ENCODE measurements at regions not wholly inside any gene's neighbourhood (a gene's known extent, or its start where the extent isn't known, plus 50 kb on each side); places are given as distances from the start of the nearest gene placed in this dataset.

- Histone ChIP-seq H3K4me1 (no peaks in the 10 kb centered on the region), H3K4me3 (no peak overlapping the region), H3K27me3 (no peaks in the 10 kb centered on the region), H3K27ac (no peak overlapping the region), H3K36me3 (no peaks in the 10 kb centered on the region), H3K9me3 (no peaks in the 10 kb centered on the region)
- TF ChIP-seq, protein P1, sequence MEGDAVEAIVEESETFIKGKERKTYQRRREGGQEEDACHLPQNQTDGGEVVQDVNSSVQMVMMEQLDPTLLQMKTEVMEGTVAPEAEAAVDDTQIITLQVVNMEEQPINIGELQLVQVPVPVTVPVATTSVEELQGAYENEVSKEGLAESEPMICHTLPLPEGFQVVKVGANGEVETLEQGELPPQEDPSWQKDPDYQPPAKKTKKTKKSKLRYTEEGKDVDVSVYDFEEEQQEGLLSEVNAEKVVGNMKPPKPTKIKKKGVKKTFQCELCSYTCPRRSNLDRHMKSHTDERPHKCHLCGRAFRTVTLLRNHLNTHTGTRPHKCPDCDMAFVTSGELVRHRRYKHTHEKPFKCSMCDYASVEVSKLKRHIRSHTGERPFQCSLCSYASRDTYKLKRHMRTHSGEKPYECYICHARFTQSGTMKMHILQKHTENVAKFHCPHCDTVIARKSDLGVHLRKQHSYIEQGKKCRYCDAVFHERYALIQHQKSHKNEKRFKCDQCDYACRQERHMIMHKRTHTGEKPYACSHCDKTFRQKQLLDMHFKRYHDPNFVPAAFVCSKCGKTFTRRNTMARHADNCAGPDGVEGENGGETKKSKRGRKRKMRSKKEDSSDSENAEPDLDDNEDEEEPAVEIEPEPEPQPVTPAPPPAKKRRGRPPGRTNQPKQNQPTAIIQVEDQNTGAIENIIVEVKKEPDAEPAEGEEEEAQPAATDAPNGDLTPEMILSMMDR (IDR thresholded peaks at IDR 0.05) = no peak
- TF ChIP-seq POLR2A (IDR thresholded peaks at IDR 0.05) (no peak), POLR2AphosphoS5 (IDR thresholded peaks at IDR 0.05) (no peak), EP300 (IDR thresholded peaks at IDR 0.05) (no peak)
- WGBS, 5 donors = 67 to 79% (median 77%) methylated on average over 3 of the region's 3 CpGs
- DNase-seq = no peak
- intact Hi-C loops (cut with DNase I; ENCODE audit: low total_unique reads) = no loop called here
Measured at GRCh38 chr2:180376066-180376465, 369.0 kb upstream of the CWC22 start.

DNA sequence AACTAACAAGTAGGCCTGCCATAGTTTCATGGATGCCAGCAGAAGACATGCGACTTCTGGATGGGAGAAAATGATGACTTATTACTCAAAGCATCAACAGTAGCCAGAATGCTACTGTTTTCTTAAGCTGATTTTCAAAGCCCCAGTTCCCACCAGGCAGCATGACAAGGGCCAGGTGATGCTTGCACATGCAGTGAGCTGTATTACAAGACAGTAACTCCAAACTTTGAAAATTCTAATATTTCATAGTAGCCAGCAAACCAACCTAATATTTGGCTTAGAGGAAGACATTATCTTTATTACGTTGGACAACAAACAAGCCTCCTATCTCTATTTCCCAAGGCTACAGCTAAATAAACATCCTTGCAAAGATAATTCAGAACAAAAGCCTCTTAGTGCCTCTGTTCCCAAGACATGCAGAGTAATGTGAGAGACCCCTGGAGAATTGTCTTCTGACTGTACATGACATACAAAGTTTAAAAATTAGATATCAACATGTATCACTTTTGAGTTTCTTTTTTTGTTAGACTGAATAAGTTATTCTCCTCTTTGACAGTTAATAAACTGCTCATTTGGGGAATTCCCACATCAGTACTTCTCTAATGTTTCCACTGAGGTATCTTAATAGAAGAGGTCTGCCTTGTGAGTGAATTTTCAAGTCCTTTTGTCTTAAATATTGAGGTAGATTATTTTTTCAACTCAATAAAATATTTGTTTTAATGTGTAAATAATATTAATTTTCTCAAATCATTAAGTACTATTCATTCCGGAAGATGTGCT, 367.6 kb upstream of the CWC22 start:
- Histone ChIP-seq H3K9me3 (no peaks in the 10 kb centered on the region), H3K4me3 (no peak overlapping the region), H3K36me3 (no peaks in the 10 kb centered on the region), H3K4me1 (peaks cover 0 to 9% (median 4%) of the 10 kb centered on the region in 4 donors), H3K27ac (no peak overlapping the region), H3K27me3 (no peaks in the 10 kb centered on the region)
- TF ChIP-seq EP300 (IDR thresholded peaks at IDR 0.05) (no peak), POLR2AphosphoS5 (IDR thresholded peaks at IDR 0.05) (no peak), POLR2A (IDR thresholded peaks at IDR 0.05) (no peak)
- TF ChIP-seq, protein P1 (IDR thresholded peaks at IDR 0.05) = no peak
- DNase-seq = no peak
- 38 to 53% (median 46%) methylated on average over 3 of the region's 3 CpGs for WGBS, 5 donors
- intact Hi-C loops (cut with DNase I; ENCODE audit: low total_unique reads) = no loop called here

DNA sequence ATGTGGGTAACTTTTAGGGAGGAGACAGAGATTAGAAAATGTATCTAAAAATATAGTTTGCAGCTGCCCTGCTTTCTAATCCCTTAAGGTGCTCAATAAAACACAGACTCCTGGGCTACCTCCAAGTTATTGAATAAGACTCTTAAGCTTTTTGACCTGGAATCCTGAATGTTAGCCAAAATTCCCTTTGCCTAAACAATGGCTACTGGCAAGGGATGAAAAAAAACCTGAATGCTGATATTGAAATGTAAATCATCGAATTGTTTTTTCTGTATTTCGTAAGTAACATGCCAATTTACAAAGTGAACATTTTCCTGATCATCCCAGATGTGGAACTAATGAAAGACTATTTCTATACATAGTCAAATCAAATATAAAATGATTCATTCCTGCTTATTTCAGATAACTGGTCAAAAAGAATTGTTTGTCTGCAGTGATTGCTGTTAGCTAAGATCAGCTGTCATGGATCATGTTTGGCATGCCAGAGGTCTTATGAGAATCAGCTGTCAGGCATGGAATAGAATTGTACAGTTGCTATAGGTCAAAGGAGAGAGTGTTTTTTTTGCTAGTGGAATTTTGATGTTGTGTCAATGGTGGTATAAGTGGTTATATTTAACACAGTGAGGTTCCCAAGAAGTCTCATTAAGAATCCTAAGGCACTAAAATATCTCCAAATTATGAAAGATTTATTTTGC, 363.6 kb upstream of the CWC22 start:
- H3K4me3 ChIP-seq = no peak overlapping the region
- H3K36me3 ChIP-seq = no peaks in the 10 kb centered on the region
- no peak for TF ChIP-seq POLR2A (IDR thresholded peaks at IDR 0.05)
- TF ChIP-seq, protein P1 (IDR thresholded peaks at IDR 0.05) = no peak
- no peak for TF ChIP-seq EP300 (IDR thresholded peaks at IDR 0.05)
- no peak for TF ChIP-seq POLR2AphosphoS5 (IDR thresholded peaks at IDR 0.05)
- intact Hi-C loops (cut with DNase I; ENCODE audit: low total_unique reads) = no loop called here
- no peaks in the 10 kb centered on the region for H3K9me3 ChIP-seq
- 14 to 44% (median 34%) methylated on average over 2 of the region's 2 CpGs for WGBS, 5 donors
- H3K27ac ChIP-seq = no peak overlapping the region
- no peaks in the 10 kb centered on the region for H3K27me3 ChIP-seq
- DNase-seq = no peak
- peaks cover 0 to 32% (median 4%) of the 10 kb centered on the region in 4 donors for H3K4me1 ChIP-seq

- Histone ChIP-seq H3K36me3 (no peaks in the 10 kb centered on the region), H3K9me3 (no peaks in the 10 kb centered on the region), H3K4me3 (no peak overlapping the region), H3K4me1 (peaks cover 0 to 48% (median 13%) of the 10 kb centered on the region in 4 donors), H3K27ac (no peak overlapping the region), H3K27me3 (no peaks in the 10 kb centered on the region)
- 41 to 78% (median 48%) methylated on average over 2 of the region's 2 CpGs for WGBS, 5 donors
- DNase-seq = no peak
- intact Hi-C loops (cut with DNase I; ENCODE audit: low total_unique reads) = no loop called here
- TF ChIP-seq POLR2AphosphoS5 (IDR thresholded peaks at IDR 0.05) = no peak
- TF ChIP-seq, protein P1 (IDR thresholded peaks at IDR 0.05) = no peak
- no peak for TF ChIP-seq POLR2A (IDR thresholded peaks at IDR 0.05)
- no peak for TF ChIP-seq EP300 (IDR thresholded peaks at IDR 0.05)
Measured at GRCh38 chr2:180368881-180369280, 361.8 kb upstream of the CWC22 start.
